D341Med (cell line): ENCODE measurements at regions not wholly inside any gene's neighbourhood (a gene's known extent, or its start where the extent isn't known, plus 50 kb on each side); places are given as distances from the start of the nearest gene placed in this dataset.

Experiments used
- DNase-seq: peaks from one replicate; pipeline ENCODE4 v3.0.0; 2012; ENCODE audit warnings: low spot score

- no peak for DNase-seq
Observed at GRCh38 chr10:83582407-83583095, 556.8 kb upstream of the GHITM start.

- no peak for DNase-seq
Observed at GRCh38 chr10:83585686-83586085, 553.6 kb upstream of the GHITM start.

- no peak for DNase-seq
Observed at GRCh38 chr10:83592337-83592935, 546.9 kb upstream of the GHITM start.

DNA sequence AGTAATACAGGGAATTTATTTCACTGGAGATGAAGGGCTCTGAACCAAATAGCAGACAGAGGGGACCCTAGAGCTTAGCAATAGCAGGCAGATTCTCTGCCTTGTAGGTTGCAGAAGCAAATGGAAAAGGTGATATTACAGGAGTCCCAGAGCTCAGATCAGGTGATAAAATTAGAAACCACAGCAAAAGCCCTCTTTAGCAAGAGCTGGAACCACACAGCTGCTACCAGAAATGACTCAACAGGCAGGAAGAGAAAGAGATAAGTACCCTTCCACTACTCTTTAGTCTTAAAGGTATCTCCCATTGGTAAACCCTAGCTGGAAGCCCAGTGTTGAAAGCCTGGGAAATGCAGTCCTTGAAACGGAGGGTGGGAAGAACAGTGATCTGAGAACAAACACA is 535.6 kb upstream of the GHITM start:
- no peak for DNase-seq

DNA sequence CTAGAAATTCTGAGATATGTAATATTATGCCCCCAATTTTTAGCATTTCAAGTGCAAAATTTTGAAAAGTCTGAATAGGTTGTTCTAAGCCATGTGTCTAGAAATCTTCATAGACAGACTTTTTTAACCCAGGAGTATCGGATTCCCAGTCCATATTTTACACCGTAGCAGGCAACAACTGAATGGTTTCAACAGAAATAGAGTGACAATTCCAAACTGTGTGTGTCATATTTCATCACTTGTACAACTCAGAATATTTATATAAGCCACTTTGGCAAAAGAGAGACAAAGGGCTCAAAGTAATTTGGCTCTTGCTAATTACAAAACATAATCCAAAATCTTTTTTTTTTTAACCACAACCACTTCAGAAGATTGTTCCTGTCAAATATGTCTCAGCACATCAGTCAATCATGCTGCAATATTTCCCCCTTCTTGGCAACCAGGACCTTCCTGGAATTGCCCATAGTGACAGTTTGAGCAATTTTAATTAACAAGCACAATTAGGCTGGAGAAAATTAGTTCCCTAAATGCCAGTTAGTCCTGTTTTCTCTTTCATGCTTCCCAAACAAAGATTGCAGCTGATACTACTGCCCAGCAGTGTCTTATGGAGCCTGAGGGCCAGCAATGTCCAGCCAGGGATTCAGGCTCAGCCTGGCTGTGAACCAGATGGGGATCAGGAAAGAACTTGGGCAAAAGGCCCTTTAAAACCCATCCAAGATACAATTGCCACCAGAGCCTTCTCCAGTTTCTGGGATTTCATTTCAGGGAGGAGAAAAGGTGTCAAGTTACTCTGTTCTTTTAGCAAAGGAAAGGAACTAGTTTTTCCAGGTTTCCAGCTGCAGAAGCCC is 533.3 kb upstream of the GHITM start:
- DNase-seq = no peak

DNA sequence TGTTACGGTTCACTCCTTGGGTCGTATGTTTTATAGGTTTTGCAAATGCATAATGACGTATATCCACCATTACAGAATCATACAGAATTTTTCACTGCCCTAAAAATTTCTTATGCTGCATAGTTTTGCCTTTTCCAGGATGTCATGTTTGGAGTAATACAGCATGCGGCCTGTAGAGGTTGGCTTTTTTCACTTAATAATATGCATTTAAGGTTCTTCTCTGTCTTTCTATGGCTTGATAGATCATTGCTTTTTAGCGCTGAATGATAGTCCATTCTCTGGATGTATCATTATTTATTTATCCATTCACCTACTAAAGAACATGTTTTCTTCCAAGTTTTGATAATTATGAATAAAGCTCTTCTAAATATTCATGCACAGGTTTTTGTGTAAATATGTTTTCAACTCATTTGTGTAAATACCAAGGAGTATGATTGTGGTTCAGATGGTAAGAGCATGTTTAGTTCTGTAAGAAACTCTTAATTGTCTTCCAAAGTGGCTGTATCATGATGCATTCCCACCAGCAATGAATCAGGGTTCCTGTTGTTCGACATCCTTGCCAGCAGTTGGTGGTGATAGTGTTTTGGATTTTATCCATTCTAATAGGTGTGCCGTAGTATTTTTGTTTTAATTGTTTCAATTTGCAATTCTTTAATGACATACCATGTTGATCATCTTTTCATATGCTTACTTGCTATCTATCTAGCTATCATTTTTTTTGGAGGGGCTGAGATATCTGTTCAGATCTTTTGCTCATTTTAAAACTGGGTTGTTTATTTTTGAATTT is 531.2 kb upstream of the GHITM start:
- DNase-seq = no peak

GRCh38 chr10:83612050-83612449 is 527.3 kb upstream of the GHITM start:
- no peak for DNase-seq

DNA sequence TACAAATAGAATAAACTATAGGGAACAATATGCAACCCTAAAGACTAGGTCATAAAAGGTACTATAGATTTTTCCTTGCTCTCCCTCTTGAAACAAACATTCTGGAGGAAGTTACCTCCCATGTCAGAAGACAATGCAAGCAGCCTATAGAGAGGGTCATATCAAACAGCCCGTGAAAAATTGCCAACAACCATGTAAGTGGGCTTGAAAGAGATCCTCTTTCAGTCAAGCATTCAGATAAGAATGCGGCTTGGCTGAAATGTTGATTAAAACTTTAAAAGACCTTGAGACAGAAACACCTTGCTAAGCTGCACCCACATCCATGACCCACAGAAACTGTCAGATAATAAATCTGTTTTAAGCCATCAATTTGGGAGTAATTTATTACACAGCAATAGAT is 526.6 kb upstream of the GHITM start:
- DNase-seq = no peak

GRCh38 chr10:83617172-83617571 is 522.1 kb upstream of the GHITM start:
- no peak for DNase-seq

GRCh38 chr10:83617692-83618545 is 521.4 kb upstream of the GHITM start:
- DNase-seq = no peak

DNA sequence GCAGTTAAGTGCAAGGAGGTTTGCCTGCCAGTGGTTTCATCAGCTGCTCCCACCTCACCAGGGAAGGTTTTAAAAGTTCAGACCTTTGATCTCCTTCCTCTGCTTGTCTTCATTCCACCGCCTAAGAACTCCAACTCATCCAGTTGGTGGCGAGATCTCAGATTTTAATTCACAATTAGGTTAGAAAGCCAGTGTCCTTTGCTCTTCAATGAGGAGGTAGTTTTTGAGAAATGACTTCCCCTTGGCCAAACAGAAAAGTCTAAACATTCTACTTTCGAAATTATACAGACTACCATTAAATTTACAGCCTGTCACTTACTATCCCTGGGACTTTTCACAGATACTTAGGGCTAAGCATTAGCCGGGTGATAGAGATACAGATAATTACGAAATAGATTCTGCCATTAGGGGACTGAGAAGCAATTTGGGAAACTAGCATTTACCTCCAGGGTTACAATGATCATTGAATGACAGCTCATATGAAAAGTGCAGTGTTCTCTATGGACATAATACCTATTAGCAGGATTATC is 513.4 kb upstream of the GHITM start:
- no peak for DNase-seq

- no peak for DNase-seq
Observed at GRCh38 chr10:83632701-83633100, 506.6 kb upstream of the GHITM start.

GRCh38 chr10:83633547-83633946 is 505.8 kb upstream of the GHITM start:
- DNase-seq = no peak

DNA sequence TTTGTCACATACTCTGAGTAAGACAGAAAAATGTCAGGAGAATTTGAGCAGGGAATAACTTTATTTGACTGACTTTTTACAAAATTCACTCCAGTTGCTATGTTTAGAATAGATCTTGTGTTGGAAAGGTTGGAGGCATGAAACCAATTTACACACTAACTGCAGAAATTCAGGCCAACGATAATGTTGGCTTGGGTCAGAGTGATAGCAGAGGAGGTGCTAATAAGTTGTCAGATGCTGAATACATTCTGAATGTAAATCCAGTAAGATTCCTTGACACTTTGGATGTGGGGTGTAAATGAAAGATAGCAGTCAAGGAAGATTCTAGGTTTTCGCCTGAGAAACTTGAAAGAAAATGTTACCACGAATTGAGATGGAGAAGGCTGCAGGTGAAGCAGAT is 502.5 kb upstream of the GHITM start:
- no peak for DNase-seq

DNA sequence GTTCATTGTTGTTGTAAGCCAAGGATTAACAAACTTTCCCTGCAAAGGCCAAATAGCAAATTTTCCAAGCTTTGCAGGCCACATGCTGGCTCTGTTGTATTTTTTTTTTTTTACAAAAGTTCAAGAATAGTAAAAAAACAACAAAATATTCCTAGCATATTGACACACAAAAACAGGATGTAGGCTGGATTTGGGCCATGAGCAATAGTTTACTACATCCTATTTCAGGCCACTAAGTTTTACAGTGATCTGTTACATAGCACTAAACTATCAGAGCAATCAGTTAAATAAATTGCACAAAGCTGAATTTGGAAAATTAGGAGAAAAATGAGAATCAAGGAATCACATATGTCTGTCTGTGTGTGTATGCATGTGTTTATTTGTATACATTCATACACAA is 491.8 kb upstream of the GHITM start:
- no peak for DNase-seq

DNA sequence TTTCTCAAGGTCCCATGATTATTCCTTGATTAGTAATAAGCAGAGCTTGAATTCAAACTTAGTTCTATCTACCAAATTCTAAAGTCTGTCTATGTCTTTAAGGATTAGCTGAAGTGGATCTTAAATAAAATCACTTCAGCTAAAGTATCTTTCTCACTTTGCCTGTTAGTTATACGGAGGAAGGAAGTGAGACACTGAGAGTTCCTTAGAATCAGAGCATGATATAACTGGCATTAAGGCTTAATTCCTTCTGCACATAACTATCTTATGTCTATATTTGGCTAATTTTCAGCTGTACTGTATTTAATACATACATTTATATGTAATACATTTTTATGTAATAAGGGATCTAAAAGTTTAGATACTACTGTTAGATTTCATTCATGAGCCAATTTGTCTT is 491.1 kb upstream of the GHITM start:
- no peak for DNase-seq

- no peak for DNase-seq
Observed at GRCh38 chr10:83649471-83649870, 489.8 kb upstream of the GHITM start.

GRCh38 chr10:83654689-83655088 is 484.6 kb upstream of the GHITM start:
- DNase-seq = no peak

GRCh38 chr10:83656924-83657323 is 482.4 kb upstream of the GHITM start:
- DNase-seq = no peak

DNA sequence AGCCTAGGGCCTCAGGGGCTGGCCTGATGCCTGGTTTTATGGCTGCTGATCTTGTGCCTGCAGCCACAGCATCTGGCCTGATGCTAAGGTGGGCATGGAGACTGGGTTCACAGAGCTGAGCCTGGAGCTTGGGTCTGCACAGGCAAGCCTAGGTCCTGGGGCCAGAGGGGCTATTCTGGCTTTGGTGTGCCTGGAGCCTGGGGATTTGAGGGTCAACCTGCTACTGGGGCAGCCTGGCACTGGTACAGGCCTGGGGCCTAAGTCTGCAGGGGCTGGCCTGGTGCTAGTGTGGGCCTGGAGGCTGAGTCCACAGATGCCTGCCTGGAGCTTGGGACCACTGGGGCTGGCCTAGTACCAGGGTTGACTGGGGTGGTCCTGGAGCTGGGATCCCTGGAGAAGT is 481.8 kb upstream of the GHITM start:
- DNase-seq = no peak

- DNase-seq = no peak
Observed at GRCh38 chr10:83663918-83664317, 475.4 kb upstream of the GHITM start.
